GM21737 (cell line): ENCODE measurements at regions not wholly inside any gene's neighbourhood (a gene's known extent, or its start where the extent isn't known, plus 50 kb on each side); places are given as distances from the start of the nearest gene placed in this dataset.

Experiments
- ATAC-seq: cut with Tn5 transposase; IDR thresholded peaks from one replicate; pipeline ENCODE4 v1.9.1; 2021; ENCODE audit warnings: mild to moderate bottlenecking, moderate library complexity; ENCODE audit not compliant: unreplicated experiment

GRCh38 chr18:30562231-30562630 lies 480.3 kb downstream of the DSC3 start:
- ATAC-seq: no peak

GRCh38 chr18:30556112-30556511 lies 486.4 kb downstream of the DSC3 start:
- no peak for ATAC-seq

GRCh38 chr18:30545393-30545792 lies 497.1 kb downstream of the DSC3 start:
- ATAC-seq: no peak

GRCh38 chr18:30544141-30544540 lies 498.4 kb downstream of the DSC3 start:
- no peak for ATAC-seq

GRCh38 chr18:30533716-30534115 lies 508.8 kb downstream of the DSC3 start:
- ATAC-seq: no peak

GRCh38 chr18:30527917-30528316 lies 514.6 kb downstream of the DSC3 start:
- no peak for ATAC-seq

GRCh38 chr18:30527226-30527625 lies 515.3 kb downstream of the DSC3 start:
- no peak for ATAC-seq

- no peak for ATAC-seq
These were observed 520.1 kb downstream of the DSC3 start for GRCh38 chr18:30522288-30522929.

GRCh38 chr18:30514059-30514458 lies 528.5 kb downstream of the DSC3 start:
- ATAC-seq: no peak

GRCh38 chr18:30512872-30513271 lies 529.7 kb downstream of the DSC3 start:
- no peak for ATAC-seq

GRCh38 chr18:30510882-30511281 lies 531.7 kb downstream of the DSC3 start:
- ATAC-seq: no peak

- ATAC-seq: no peak
These were observed 540.9 kb downstream of the DSC3 start for GRCh38 chr18:30501594-30501993.

GRCh38 chr18:30500240-30500945 lies 542.1 kb downstream of the DSC3 start:
- ATAC-seq: no peak

- ATAC-seq: no peak
These were observed 542.8 kb downstream of the DSC3 start for GRCh38 chr18:30499721-30500120.

GRCh38 chr18:30492552-30493129 lies 549.9 kb downstream of the DSC3 start:
- no peak for ATAC-seq

- ATAC-seq: no peak
These were observed 550.6 kb downstream of the DSC3 start for GRCh38 chr18:30491815-30492551.

- no peak for ATAC-seq
These were observed 552.5 kb downstream of the DSC3 start for GRCh38 chr18:30489890-30490643.

- no peak for ATAC-seq
These were observed 554.6 kb downstream of the DSC3 start for GRCh38 chr18:30487962-30488361.

GRCh38 chr18:30486856-30487255 lies 555.7 kb downstream of the DSC3 start:
- no peak for ATAC-seq

GRCh38 chr18:30485078-30485477 lies 557.5 kb downstream of the DSC3 start:
- ATAC-seq: no peak

GRCh38 chr18:30481871-30482270 lies 560.7 kb downstream of the DSC3 start:
- ATAC-seq: no peak
